Fibroblast of lung (primary cell): ENCODE measurements at regions not wholly inside any gene's neighbourhood (a gene's known extent, or its start where the extent isn't known, plus 50 kb on each side); places are given as distances from the start of the nearest gene placed in this dataset.

Experiments
- CTCF ChIP-seq, 2 donors: IDR thresholded peaks in 1 of 2; conservative IDR thresholded peaks in 1 of 2; 1 replicate in 1 of 2; 2 replicates in 1 of 2; pipeline ENCODE4 v1.5.1; 2011 to 2012; ENCODE audit warnings: low read length in 2 of 2, control low read depth in 1 of 2, inconsistent platforms in 1 of 2, low read depth in 1 of 2, mild to moderate bottlenecking in 1 of 2
- EZH2 ChIP-seq: IDR thresholded peaks from 2 replicates; pipeline ENCODE4 v1.5.1; 2012; ENCODE audit warnings: low read length, control low read depth, mild to moderate bottlenecking; ENCODE audit errors: missing control alignments

GRCh38 chr6:149249370-149250357 is 67.8 kb upstream of the TAB2 start:
- TF ChIP-seq CTCF (conservative IDR thresholded peaks at IDR 0.05 in 1 of 2, IDR thresholded peaks at IDR 0.05 in 1 of 2; ENCODE audit: low read depth in 1 of 2, low read length in 2 of 2): no peak
- no peak for TF ChIP-seq EZH2
